ENCODE measurements at regions not wholly inside any gene's neighbourhood (a gene's known extent, or its start where the extent isn't known, plus 50 kb on each side); places are given as distances from the start of the nearest gene placed in this dataset.

DNA sequence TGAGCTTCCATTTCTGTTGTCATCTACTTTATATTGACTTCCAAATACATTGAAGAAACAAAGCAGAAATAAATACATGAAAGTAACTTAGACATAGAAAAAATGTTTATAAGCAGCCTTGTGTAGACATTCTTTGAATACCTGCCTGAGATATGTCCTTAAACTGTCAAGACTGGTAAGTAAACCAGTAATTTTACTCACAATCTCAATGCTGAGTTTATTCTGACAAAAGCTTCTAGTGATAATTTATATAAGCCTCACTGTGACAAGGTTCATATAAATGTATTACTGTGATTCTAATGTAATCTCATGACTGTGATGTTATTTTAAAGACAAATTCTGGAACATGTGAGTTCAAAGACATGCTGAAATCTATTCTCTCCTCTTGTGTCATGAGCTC, 516.7 kb upstream of the B3GALT2 start:
- H3K4me3 ChIP-seq, result no peak overlapping the region

GRCh38 chr1:193701759-193702158, 515.3 kb upstream of the B3GALT2 start:
- H3K27ac ChIP-seq, result no peak overlapping the region
- no peaks in the 10 kb centered on the region for H3K4me1 ChIP-seq
- DNase-seq, result no peak
- H3K4me3 ChIP-seq, result no peak overlapping the region
- no peak for TF ChIP-seq CTCF (IDR thresholded peaks at IDR 0.05)
- TF ChIP-seq POLR2A (IDR thresholded peaks at IDR 0.05), result no peak
- H3K36me3 ChIP-seq, result no peaks in the 10 kb centered on the region
- H3K9me3 ChIP-seq, result no peaks in the 10 kb centered on the region
- H3K27me3 ChIP-seq, result no peaks in the 10 kb centered on the region

More for the DNA sequence above, 516.7 kb upstream of the B3GALT2 start:
- Histone ChIP-seq H3K9me3 (no peaks in the 10 kb centered on the region), H3K27me3 (no peaks in the 10 kb centered on the region), H3K36me3 (no peaks in the 10 kb centered on the region), H3K27ac (no peak overlapping the region), H3K4me1 (no peaks in the 10 kb centered on the region)
- DNase-seq, result no peak
- TF ChIP-seq CTCF (IDR thresholded peaks at IDR 0.05), result no peak

GRCh38 chr1:193700710-193701355, 514.4 kb upstream of the B3GALT2 start:
- no peak overlapping the region for H3K4me3 ChIP-seq

DNA sequence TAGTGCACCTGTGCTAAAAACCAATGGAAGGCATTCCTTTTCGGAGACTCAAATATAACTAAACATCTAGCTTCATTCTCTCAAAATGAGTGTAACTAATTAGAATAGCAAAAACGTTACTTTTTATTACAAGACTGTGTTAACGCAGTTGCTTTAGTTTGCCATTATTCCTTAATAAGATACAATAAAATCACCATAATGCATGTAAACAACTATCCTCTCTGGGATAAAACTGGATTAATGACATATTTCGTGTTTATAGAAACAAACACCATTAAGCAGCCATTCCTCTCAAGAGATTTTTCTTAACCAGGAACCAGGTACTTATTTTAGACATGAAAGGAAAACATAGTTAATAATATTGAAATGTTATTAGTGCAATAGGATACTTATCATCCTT, 512.8 kb upstream of the B3GALT2 start:
- Histone ChIP-seq H3K4me3 (no peak overlapping the region), H3K9me3 (no peaks in the 10 kb centered on the region), H3K36me3 (no peaks in the 10 kb centered on the region), H3K27me3 (no peaks in the 10 kb centered on the region), H3K4me1 (no peaks in the 10 kb centered on the region), H3K27ac (no peak overlapping the region)
- no peak for TF ChIP-seq CTCF (IDR thresholded peaks at IDR 0.05)
- no peak for TF ChIP-seq POLR2A (IDR thresholded peaks at IDR 0.05)
- no peak for DNase-seq

More at GRCh38 chr1:193700710-193701355, 514.4 kb upstream of the B3GALT2 start:
- no peak for DNase-seq
- Histone ChIP-seq H3K9me3 (no peaks in the 10 kb centered on the region), H3K27me3 (no peaks in the 10 kb centered on the region), H3K27ac (no peak overlapping the region), H3K4me1 (no peaks in the 10 kb centered on the region), H3K36me3 (no peaks in the 10 kb centered on the region)
- TF ChIP-seq CTCF (IDR thresholded peaks at IDR 0.05), result no peak
- TF ChIP-seq POLR2A (IDR thresholded peaks at IDR 0.05), result no peak

- Histone ChIP-seq H3K9me3 (no peaks in the 10 kb centered on the region), H3K27ac (no peak overlapping the region), H3K36me3 (no peaks in the 10 kb centered on the region), H3K27me3 (no peaks in the 10 kb centered on the region), H3K4me3 (no peak overlapping the region), H3K4me1 (no peaks in the 10 kb centered on the region)
- no peak for TF ChIP-seq POLR2A (IDR thresholded peaks at IDR 0.05)
- no peak for TF ChIP-seq CTCF (IDR thresholded peaks at IDR 0.05)
- DNase-seq, result no peak
Observed at GRCh38 chr1:193697776-193698175, 511.4 kb upstream of the B3GALT2 start.
